Hepatocyte (in vitro differentiated cells): ENCODE measurements at regions not wholly inside any gene's neighbourhood (a gene's known extent, or its start where the extent isn't known, plus 50 kb on each side); places are given as distances from the start of the nearest gene placed in this dataset.

Experiments used
- EZH2 ChIP-seq: fragments of 200-600 bp; sonication (generic); IDR thresholded peaks from 2 replicates; pipeline ENCODE4 v1.6.1; 2016; ENCODE audit warnings: antibody characterized with exemption, mild to moderate bottlenecking, borderline replicate concordance
- EZH2phosphoT487 ChIP-seq: fragments of 200-600 bp; sonication (generic); IDR thresholded peaks from one replicate; pipeline ENCODE4 v1.6.1; 2018; ENCODE audit warnings: antibody characterized with exemption, mild to moderate bottlenecking, low read depth, moderate library complexity; ENCODE audit not compliant: unreplicated experiment, severe bottlenecking
- TF ChIP-seq, protein P1 (sequence below): fragments of 200-600 bp; sonication (generic); IDR thresholded peaks from 2 replicates; pipeline ENCODE4 v1.5.1; 2016; ENCODE audit warnings: antibody characterized with exemption, mild to moderate bottlenecking; ENCODE audit not compliant: poor library complexity

DNA sequence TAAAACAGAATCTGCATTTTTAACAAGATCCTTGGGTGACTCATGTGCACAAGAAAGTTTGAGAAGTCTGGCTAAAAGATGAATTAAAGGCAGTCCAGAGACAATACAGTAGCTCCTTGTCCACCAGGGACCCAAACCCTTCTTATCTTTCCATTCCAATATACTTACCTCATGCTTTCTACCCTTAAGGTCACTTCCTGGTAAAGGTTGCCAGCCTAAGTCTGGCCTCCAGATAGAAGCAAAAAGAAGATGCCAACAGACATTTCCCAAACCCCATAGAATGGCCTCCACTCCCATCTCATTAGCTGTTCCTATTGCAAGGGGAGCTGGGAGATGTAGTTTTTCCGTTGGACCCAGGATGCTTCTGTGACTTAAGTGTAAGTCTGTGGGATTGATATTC lies 101.4 kb upstream of the XYLT1 start:
- TF ChIP-seq, protein P1, sequence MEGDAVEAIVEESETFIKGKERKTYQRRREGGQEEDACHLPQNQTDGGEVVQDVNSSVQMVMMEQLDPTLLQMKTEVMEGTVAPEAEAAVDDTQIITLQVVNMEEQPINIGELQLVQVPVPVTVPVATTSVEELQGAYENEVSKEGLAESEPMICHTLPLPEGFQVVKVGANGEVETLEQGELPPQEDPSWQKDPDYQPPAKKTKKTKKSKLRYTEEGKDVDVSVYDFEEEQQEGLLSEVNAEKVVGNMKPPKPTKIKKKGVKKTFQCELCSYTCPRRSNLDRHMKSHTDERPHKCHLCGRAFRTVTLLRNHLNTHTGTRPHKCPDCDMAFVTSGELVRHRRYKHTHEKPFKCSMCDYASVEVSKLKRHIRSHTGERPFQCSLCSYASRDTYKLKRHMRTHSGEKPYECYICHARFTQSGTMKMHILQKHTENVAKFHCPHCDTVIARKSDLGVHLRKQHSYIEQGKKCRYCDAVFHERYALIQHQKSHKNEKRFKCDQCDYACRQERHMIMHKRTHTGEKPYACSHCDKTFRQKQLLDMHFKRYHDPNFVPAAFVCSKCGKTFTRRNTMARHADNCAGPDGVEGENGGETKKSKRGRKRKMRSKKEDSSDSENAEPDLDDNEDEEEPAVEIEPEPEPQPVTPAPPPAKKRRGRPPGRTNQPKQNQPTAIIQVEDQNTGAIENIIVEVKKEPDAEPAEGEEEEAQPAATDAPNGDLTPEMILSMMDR, result no peak
- TF ChIP-seq EZH2phosphoT487 (no peak), EZH2 (no peak)
